ENCODE measurements at regions not wholly inside any gene's neighbourhood (a gene's known extent, or its start where the extent isn't known, plus 50 kb on each side); places are given as distances from the start of the nearest gene placed in this dataset.

DNA sequence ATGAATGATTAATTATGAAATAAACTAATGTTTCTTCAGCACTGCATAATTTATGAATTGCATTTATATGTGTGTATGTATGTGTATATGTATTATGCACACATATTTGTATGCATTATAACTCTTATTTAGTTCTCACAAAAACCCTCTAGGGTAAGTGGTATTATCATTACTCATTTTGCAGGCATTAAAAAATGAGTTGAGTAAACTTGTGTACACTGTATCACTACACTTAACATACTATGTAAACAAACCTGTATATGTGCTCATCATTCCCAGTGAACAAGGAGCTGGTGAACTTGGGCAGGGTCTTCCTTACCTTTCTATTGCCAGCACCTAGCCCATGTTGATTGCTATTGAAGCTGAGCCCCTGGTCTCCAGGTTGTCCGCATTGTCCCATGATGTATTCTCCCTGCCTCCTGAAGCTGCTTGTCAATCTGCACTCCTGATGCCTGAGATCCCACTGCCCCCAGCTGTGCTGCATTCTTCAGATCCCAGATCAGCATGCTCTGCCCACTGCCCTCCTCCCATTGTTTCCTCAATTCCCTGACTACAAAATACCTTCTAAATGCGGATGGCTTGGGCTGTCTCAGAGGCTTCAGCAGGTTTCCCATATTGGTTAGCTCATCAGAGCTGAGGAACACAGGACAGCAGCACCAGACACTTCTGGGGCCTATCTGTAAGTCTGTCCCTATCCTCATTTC is 267.9 kb upstream of the SESN3 start (continued):
- no peak for TF ChIP-seq SMC3 (IDR thresholded peaks at IDR 0.05; ENCODE audit: low read depth, low read length)

DNA sequence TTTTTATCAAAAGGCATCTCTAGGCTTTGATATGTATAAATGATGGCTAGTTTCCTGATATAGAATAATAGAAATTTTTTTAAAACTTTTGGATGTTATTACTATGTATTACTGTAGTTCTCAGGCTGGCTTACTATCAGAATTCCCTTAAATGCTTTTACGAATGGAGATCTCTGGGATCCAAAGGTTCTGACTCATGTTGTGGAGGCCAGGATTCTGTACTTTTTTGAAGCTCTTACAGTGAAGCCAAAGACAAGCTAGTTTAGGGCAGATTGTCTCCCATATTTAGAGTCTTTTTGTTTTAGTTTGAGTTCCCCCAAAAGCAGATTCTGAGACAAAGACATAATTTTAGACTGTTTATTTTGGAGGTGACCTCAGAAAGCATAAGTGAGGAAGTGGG is 265.9 kb upstream of the SESN3 start:
- ChIA-PET CTCF (no interaction called here), POLR2A (no interaction called here)
- WGBS (ENCODE audit: low lambda C conversion rate) = 33% methylated on average over 1 of the region's 1 CpG

DNA sequence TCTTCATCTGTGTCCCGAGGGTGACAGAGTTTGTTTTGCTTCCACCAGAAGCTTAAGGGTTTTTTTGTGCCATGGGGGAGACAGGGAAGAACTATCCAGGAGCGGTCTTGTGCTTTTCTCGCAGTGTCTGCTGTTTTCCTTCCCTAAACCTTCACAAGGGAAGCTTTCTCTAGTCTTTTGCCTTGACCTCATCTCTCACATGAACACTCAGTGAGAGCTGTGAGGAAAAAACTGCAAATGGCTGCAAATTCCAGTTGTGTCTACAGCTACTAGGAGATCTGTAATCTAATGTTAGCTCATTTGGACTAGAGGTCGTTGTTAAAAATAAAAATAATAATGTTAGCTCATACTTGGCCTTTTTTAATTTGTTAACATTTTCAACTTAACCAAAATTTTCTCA is 264.7 kb upstream of the SESN3 start:
- no peaks in the 10 kb centered on the region for H3K27me3 ChIP-seq (ENCODE audit: insufficient read depth)
- CTCF ChIA-PET = no interaction called here
- no peak overlapping the region for H2AFZ ChIP-seq (ENCODE audit: low read depth)
- no peak overlapping the region for H3K4me2 ChIP-seq
- H3K27ac ChIP-seq (ENCODE audit: low read depth in 2 of 2, low read length in 1 of 2) = no peak overlapping the region
- no peak overlapping the region for H3K9ac ChIP-seq
- H4K20me1 ChIP-seq (ENCODE audit: insufficient read depth) = no peaks in the 10 kb centered on the region
- no peaks in the 10 kb centered on the region for H3K36me3 ChIP-seq (replicated peaks in 1 of 2; ENCODE audit: control insufficient read depth in 1 of 2, insufficient read depth in 2 of 2, low read length in 1 of 2)
- 25% methylated on average over 4 of the region's 4 CpGs for WGBS (ENCODE audit: low lambda C conversion rate)
- DNase-seq = no peak
- no peaks in the 10 kb centered on the region for H3F3A ChIP-seq (replicated peaks; ENCODE audit: insufficient read depth)
- POLR2A ChIA-PET = no interaction called here
- no peak for TF ChIP-seq NFIC (IDR thresholded peaks at IDR 0.05; ENCODE audit: borderline replicate concordance)
- TF ChIP-seq TCF12 (IDR thresholded peaks at IDR 0.05) = no peak
- TF ChIP-seq, protein P1, sequence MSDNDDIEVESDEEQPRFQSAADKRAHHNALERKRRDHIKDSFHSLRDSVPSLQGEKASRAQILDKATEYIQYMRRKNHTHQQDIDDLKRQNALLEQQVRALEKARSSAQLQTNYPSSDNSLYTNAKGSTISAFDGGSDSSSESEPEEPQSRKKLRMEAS (IDR thresholded peaks at IDR 0.05; ENCODE audit: low read depth) = no peak
- TF ChIP-seq FOSL2 (IDR thresholded peaks at IDR 0.05; ENCODE audit: borderline replicate concordance, low read depth) = no peak
- TF ChIP-seq YY1 (IDR thresholded peaks at IDR 0.05; ENCODE audit: low read depth) = no peak
- TF ChIP-seq, protein P2, sequence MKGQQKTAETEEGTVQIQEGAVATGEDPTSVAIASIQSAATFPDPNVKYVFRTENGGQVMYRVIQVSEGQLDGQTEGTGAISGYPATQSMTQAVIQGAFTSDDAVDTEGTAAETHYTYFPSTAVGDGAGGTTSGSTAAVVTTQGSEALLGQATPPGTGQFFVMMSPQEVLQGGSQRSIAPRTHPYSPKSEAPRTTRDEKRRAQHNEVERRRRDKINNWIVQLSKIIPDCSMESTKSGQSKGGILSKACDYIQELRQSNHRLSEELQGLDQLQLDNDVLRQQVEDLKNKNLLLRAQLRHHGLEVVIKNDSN (IDR thresholded peaks at IDR 0.05; ENCODE audit: borderline replicate concordance, low read depth) = no peak
- TF ChIP-seq, protein P3, sequence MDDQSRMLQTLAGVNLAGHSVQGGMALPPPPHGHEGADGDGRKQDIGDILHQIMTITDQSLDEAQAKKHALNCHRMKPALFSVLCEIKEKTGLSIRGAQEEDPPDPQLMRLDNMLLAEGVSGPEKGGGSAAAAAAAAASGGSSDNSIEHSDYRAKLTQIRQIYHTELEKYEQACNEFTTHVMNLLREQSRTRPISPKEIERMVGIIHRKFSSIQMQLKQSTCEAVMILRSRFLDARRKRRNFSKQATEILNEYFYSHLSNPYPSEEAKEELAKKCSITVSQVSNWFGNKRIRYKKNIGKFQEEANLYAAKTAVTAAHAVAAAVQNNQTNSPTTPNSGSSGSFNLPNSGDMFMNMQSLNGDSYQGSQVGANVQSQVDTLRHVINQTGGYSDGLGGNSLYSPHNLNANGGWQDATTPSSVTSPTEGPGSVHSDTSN (IDR thresholded peaks at IDR 0.05) = no peak
- TF ChIP-seq FOXJ3 (CRISPR knock-in tag; IDR thresholded peaks at IDR 0.05) = no peak
- no peak for TF ChIP-seq EZH2phosphoT487 (IDR thresholded peaks at IDR 0.05; ENCODE audit: borderline replicate concordance, low read depth)
- TF ChIP-seq EP300 (IDR thresholded peaks at IDR 0.05; ENCODE audit: borderline replicate concordance in 1 of 2, low read depth in 1 of 2, low read length in 1 of 2) = no peak
- TF ChIP-seq GABPA (IDR thresholded peaks at IDR 0.05; ENCODE audit: low read depth) = no peak
- TF ChIP-seq, protein P4, sequence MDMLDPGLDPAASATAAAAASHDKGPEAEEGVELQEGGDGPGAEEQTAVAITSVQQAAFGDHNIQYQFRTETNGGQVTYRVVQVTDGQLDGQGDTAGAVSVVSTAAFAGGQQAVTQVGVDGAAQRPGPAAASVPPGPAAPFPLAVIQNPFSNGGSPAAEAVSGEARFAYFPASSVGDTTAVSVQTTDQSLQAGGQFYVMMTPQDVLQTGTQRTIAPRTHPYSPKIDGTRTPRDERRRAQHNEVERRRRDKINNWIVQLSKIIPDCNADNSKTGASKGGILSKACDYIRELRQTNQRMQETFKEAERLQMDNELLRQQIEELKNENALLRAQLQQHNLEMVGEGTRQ (IDR thresholded peaks at IDR 0.05; ENCODE audit: borderline replicate concordance, low read depth, low read length) = no peak
- no peak for TF ChIP-seq TAF1 (IDR thresholded peaks at IDR 0.05; ENCODE audit: borderline replicate concordance, low read depth, low read length)
- TF ChIP-seq POLR2AphosphoS5 (IDR thresholded peaks at IDR 0.05; ENCODE audit: low read depth, low read length) = no peak
- no peak for TF ChIP-seq RXRA (IDR thresholded peaks at IDR 0.05; ENCODE audit: borderline replicate concordance, low read depth)
- TF ChIP-seq, protein P5, sequence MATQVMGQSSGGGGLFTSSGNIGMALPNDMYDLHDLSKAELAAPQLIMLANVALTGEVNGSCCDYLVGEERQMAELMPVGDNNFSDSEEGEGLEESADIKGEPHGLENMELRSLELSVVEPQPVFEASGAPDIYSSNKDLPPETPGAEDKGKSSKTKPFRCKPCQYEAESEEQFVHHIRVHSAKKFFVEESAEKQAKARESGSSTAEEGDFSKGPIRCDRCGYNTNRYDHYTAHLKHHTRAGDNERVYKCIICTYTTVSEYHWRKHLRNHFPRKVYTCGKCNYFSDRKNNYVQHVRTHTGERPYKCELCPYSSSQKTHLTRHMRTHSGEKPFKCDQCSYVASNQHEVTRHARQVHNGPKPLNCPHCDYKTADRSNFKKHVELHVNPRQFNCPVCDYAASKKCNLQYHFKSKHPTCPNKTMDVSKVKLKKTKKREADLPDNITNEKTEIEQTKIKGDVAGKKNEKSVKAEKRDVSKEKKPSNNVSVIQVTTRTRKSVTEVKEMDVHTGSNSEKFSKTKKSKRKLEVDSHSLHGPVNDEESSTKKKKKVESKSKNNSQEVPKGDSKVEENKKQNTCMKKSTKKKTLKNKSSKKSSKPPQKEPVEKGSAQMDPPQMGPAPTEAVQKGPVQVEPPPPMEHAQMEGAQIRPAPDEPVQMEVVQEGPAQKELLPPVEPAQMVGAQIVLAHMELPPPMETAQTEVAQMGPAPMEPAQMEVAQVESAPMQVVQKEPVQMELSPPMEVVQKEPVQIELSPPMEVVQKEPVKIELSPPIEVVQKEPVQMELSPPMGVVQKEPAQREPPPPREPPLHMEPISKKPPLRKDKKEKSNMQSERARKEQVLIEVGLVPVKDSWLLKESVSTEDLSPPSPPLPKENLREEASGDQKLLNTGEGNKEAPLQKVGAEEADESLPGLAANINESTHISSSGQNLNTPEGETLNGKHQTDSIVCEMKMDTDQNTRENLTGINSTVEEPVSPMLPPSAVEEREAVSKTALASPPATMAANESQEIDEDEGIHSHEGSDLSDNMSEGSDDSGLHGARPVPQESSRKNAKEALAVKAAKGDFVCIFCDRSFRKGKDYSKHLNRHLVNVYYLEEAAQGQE (IDR thresholded peaks at IDR 0.05; ENCODE audit: low read depth, low read length) = no peak
- H3K9me2 ChIP-seq = no peaks in the 10 kb centered on the region
- no peaks in the 10 kb centered on the region for H3K4me1 ChIP-seq (ENCODE audit: control insufficient read depth in 1 of 2, insufficient read depth in 2 of 2, low read depth in 1 of 2, low read length in 1 of 2)
- H3K79me2 ChIP-seq (ENCODE audit: insufficient read depth) = no peaks in the 10 kb centered on the region
- H3K4me3 ChIP-seq (ENCODE audit: low read depth in 2 of 2, low read length in 1 of 2) = no peak overlapping the region
- no peaks in the 10 kb centered on the region for H3K9me3 ChIP-seq

More for the DNA sequence above, 265.9 kb upstream of the SESN3 start:
- no peaks in the 10 kb centered on the region for H3K36me3 ChIP-seq (replicated peaks in 1 of 2; ENCODE audit: control insufficient read depth in 1 of 2, insufficient read depth in 2 of 2, low read length in 1 of 2)
- H3F3A ChIP-seq (replicated peaks; ENCODE audit: insufficient read depth) = no peaks in the 10 kb centered on the region
- H3K27me3 ChIP-seq (ENCODE audit: insufficient read depth) = no peaks in the 10 kb centered on the region
- H3K4me2 ChIP-seq = no peak overlapping the region
- H3K79me2 ChIP-seq (ENCODE audit: insufficient read depth) = no peaks in the 10 kb centered on the region
- H3K9me2 ChIP-seq = no peaks in the 10 kb centered on the region
- no peaks in the 10 kb centered on the region for H3K4me1 ChIP-seq (ENCODE audit: control insufficient read depth in 1 of 2, insufficient read depth in 2 of 2, low read depth in 1 of 2, low read length in 1 of 2)
- H3K9me3 ChIP-seq = no peaks in the 10 kb centered on the region
- no peak for TF ChIP-seq SIN3A (IDR thresholded peaks at IDR 0.05; ENCODE audit: borderline replicate concordance, low read depth, low read length)
- no peak for TF ChIP-seq GABPA (IDR thresholded peaks at IDR 0.05; ENCODE audit: low read depth)
- no peak for TF ChIP-seq TCF12 (IDR thresholded peaks at IDR 0.05)
- TF ChIP-seq, protein P1 (IDR thresholded peaks at IDR 0.05; ENCODE audit: low read depth) = no peak
- TF ChIP-seq MXI1 (IDR thresholded peaks at IDR 0.05; ENCODE audit: low read depth, low read length) = no peak
- no peak overlapping the region for H3K4me3 ChIP-seq (ENCODE audit: low read depth in 2 of 2, low read length in 1 of 2)
- H3K27ac ChIP-seq (ENCODE audit: low read depth in 2 of 2, low read length in 1 of 2) = no peak overlapping the region
- no peak overlapping the region for H2AFZ ChIP-seq (ENCODE audit: low read depth)
- no peak overlapping the region for H3K9ac ChIP-seq
- no peaks in the 10 kb centered on the region for H4K20me1 ChIP-seq (ENCODE audit: insufficient read depth)
- no peak for DNase-seq
